GM18499 (cell line): ENCODE measurements at regions not wholly inside any gene's neighbourhood (a gene's known extent, or its start where the extent isn't known, plus 50 kb on each side); places are given as distances from the start of the nearest gene placed in this dataset.

Experiments used
- ATAC-seq: cut with Tn5 transposase; IDR thresholded peaks from one replicate; pipeline ENCODE4 v1.9.1; 2021; ENCODE audit warnings: moderate number of reproducible peaks; ENCODE audit not compliant: insufficient read depth, unreplicated experiment

DNA sequence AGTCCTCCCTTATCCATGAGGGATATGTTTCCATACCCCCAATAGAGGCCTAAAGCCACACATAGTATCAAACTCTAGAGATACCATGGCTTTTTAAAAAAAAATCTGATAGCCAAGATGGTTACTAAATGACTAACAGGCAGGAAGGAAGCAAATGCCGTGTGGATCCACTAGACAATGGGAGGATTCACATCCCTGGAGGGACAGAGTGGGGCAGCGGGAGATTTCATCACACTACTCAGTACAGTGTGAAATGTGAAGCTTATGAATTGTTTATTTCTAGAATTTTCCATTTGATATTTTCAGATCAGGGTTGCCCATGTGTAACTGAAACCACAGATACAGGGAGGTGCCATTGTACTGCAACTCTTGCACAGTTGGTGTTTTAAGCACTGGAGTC is 826.6 kb downstream of the SQOR start:
- ATAC-seq = no peak

DNA sequence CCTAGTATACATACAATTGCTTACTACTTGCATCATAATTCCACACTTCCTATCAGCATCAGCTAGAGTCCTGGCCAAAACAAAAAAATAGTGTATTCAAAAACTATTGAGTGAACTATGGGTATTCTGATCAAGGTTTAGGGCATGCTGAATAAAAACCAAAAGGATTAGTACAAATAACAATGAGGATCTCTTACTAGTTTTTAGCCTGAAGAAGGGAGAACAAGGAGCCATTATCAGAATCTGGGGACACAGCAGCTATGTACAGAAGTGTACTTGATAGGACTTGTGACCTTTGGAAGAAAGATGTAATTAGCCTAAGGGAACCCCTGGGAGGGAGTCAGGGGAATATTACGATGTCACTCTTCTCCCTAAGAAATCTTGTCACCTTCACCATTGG is 832.2 kb downstream of the SQOR start:
- ATAC-seq = no peak

DNA sequence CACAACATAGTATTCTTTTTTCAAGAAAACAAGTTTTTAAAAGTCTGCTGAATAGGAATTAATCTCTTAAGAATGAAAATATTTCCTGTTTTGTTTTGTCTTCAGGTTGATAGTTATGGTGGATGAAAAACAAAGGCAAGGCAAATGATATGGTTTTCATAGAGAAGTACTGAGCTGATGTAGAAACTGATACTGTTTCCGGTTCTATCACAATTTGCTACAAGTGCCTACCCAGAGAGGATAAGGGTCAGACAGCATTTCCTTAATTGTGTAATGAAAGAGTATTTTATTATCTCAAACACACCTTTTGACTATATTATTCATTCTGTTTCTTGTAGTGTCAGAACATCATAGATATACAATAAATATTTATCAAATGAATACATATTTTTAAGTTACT is 836.3 kb downstream of the SQOR start:
- no peak for ATAC-seq

DNA sequence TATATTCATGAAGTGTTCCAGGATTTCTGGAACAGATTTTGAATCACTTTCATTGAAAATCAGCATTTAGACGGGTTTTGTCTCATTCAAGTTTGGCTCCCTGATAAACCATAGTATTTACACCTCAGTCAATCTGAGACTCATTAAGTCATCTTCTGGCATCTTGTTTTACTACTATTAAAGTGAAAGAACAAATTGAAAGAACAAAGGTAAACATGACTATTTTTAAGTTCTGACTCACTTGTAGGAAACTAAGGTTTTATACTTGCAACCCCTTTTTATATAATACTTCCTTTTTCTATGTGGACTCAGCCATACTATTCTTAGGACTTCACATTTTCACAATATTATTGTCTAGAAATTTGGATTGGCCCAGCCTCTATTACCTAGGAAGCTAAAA is 854.4 kb downstream of the SQOR start:
- ATAC-seq = no peak

DNA sequence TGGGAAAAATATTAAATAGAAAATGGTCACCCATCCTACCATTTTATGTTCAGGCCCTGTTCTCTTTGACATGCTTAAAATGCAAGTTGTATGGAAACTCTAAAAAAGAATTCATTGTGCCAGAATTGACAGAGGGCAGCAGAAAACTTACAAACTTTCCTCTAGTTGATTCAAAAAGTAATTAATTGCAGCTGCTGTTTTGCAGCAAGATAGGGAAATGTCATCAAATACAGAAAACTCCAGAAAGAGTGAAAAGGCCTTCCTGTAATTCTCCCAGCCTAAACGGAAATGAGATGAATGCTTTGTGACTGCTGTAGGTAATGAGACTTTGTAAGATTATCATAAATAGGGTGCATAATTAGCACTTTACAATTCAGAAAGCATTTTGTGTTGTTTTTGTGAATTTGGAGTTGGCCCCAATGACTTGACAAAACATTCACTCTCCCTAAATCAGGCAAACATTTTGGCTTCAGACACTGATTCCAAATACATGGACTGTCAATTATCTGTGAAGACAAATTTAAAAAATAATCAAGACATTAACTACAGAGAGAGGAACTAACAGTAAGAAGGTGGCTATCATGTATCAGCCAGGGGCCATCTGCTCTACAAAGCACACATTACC is 861.8 kb downstream of the SQOR start:
- ATAC-seq = no peak

DNA sequence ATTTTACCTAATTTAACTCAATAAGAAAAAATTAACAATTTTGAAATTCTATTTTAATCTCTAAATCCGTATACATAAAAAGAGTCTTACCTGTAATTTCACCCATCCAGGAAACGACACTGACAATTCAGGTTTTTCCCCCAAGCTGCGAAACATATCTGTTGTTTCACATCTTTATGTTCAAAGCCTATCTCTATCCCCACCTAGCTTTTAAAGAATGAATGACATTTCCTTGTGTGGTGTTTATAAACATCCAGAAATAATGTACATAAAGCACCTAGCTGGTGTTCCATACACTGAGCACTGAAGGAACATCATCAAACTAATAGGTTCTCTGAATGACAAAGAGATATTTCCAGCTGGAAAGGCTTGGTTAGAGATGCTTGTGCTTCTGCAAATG is 867.8 kb downstream of the SQOR start:
- no peak for ATAC-seq

DNA sequence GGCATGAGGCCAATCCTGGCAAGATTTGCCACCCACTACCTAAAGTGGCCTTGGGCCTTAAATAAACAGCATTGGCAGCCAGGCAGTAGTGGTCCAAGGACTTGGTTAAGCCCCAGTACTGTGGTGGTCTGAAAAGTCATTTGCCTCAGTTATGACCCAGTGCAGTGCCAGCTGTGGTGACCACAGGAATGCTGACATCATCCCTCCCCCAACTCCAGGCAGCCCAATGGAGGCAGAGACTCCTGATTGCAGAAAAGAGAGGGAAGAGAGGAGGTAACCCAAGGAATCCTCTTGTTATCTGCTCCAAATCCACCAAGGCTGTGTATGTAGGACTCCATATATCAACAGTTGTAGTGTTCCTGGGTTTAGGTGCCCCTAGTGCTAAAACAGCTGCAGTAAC is 883.6 kb downstream of the SQOR start:
- no peak for ATAC-seq

DNA sequence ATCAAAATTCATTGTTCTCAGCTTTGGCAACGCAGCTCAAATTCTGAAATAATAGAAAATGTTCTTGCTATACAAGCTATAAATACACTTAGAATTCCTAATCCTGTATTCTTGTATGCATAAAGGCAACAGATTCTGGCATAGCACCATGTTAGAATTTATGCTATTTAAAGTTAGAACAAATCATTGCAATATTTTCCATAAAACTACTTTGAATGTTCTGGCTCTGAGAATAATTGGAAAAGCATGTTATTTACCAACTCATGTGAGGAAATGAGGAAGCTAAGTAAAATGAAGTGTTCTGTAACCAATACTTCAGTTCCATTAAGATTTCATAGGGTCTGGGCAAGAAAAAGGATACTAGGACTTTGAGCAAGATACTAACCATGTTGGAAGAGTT is 888.9 kb downstream of the SQOR start:
- no peak for ATAC-seq

DNA sequence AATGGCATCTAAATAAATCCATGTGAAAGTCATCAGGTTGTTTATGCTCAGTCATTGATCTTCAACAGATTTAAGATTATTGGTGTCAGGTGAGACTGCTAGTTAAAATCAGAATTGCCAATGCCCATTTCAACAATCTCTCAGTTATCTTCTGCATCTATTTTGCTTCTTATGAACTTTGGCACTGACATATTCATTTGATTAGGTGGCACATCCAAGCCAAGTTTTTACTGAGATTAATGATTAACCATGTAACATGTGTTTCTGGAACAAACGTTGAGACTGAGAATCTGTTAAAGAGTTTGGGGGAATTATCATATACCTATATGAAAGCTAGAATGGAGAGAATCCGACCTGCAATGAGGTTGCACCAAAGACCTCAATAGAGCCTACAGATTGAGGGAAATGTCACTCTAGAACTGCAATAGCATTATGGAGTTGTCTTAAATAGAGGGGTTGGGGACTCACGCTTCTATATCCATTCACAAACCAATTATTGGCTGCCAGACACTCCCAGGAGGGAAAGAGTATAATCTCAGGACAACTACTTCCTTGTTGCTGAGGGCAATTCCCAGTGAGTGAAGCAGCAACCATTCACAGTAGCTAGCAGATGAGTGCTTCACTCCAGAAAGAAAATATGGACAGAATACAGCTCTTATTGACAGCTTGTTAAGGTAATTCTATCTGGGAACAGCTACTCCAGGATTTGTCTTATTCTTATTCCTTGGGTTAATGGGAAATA is 891.3 kb downstream of the SQOR start:
- no peak for ATAC-seq

DNA sequence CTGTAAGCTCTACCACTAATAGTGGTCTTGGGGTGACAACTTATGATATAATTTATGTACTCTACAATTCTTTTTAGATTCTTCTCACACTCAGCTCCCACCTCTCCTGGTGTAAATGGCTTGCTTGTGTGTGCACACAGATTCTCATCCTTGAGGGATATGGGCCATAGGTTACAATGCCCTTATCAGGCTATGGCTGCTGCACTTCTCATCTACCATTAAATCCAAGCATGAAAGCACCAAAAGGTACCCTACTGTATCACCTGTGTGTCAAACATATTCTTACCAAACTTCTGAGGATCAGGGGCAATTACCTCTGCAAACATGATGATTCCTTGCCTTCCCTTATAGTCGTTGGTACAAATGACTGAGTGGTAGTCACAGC is 891.9 kb downstream of the SQOR start:
- no peak for ATAC-seq

DNA sequence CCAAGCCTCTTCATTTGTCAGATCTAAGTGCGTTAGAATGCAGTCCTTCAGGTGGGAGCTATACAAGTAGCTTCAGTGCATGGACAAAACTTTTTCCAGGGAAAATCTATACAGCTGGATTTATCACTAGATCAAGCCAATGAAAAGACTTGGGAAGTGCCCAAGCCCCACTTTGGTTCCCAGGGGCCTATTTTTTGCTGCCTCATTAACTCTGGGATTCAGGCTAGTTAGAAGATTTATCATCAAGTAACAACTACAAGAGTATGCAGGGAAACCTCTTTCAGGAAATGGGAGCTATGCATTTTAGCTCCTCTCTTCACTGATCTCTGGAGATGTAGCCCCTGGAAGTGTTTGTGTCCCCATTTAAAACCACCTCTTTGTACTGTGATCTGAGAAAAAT is 908.8 kb downstream of the SQOR start:
- no peak for ATAC-seq

DNA sequence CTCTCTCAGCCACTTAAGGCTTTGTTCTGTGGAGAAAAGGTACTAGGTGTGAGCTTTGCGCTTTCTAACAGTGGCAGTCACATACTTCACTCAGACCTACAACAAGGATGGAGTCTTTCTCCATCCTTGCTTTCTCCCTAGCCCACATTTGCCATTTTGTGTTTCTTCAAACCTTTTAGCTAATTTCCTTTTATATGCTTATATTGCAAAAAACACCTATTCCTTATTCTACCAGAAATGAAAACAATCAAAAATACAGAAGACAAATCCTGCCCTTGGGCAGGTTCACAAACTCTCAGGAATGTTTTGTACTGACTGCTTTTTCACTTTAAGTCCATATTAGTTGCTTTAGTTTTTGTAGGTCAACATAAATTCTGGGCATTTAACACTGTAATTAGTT is 914.2 kb downstream of the SQOR start:
- ATAC-seq = no peak

DNA sequence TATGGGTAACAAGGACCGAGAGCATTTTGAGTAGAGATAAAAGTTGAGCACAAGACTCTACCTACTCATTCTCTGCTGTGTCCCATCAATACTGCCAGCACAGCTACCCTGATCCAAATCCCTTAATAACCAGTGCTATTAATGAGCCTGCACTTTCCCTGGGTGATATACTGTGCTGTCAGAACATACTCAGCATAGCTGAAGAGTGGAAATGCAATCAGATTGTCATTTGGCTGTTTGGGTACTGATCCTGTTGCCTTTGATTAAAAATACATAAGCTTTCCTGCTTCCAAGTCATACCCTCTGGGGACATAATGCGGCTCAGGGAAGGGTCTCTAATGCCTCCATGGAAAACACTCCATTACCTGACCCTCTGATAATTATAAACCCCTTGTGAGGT is 917.5 kb downstream of the SQOR start:
- no peak for ATAC-seq

DNA sequence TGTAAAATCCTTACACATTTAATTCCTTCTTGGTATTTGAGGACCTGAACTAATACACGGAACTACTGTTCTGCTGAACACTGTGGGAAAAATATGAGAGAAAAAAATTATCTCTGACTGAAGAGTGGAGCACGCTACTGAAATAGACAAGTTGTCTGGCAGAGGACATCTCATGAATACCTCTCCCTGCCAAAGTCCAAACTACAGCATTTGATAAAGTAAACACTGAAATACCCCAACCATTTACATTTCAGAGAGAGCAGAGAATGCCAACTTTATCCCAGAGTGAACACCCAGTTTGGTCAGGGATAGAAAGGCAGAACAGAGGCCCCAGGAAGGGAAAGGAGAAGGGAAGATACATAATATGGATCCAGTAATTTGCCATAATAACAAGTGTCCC is 920.7 kb downstream of the SQOR start:
- ATAC-seq = no peak

DNA sequence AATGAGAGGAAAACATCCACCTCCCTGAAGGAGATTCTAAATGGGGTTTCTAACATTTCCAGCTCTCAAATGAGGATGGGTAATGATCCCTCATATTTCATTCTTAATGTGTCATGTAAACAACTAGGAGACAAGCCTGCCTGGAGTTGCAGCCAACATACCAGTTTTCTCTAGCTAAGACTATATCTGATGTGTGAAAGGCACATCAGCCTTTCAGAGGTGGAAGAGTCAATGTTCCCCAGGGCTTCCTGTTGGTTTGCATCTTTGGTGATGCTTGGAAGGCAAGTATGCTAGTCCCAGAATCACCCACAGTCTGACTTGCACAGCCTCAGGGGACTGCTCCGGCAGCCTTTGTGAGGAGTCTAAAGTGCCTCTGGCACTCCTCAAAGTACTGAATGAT is 921.2 kb downstream of the SQOR start:
- no peak for ATAC-seq

DNA sequence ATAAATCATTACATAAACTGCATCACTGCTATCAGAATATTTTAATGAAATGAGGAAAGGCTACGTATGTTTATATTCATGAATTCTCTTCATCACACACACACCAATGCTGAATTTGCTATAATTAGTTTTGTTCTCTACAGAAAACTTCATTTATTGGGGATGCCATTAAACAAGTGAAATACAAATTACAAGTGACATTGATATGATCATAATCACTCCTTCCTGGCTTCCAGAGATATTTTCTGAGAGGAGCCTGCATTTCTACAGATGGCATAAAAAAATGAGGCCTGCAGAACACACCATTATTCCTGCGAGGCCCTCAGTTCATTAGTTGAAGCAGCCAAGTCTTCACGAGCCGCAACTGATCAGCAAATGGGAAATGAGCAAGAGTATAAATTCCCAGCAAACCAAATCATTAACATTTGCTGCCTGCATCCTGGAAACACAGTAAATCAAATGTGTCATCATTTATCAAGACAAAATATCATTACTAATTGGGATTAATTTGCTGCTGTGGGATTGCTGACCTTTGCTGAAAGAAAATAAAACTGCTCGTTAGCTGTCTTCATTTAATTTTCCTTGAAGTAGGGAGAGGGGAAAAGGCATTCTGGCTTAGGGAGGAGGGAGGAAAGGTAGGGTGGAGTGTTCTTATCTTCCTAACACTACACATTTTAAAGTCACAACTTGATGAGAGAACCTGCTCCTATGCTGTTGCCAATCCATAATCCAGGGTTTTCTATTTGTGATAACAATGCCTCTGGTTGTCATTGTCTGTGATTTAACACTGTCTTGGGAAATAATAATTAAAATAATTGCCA is 921.9 kb downstream of the SQOR start:
- ATAC-seq = no peak

DNA sequence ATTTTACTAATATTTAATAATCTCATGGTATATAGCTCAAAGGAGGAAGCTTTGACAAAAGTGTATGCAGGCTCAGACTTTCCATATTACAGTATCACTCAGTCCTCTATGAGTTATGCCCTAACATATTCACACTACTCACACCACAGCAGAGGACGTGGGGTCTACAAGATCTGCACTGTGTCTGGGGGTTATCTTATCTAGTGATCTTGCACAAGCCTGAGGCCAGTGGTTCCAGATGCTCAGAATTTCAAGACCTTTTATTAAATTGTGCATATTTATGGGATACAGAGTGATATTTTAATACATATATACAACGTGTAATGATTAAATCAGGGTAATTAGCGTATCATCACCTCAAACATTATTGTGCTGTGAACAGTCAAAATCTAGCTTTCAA is 933.1 kb downstream of the SQOR start:
- ATAC-seq = no peak

DNA sequence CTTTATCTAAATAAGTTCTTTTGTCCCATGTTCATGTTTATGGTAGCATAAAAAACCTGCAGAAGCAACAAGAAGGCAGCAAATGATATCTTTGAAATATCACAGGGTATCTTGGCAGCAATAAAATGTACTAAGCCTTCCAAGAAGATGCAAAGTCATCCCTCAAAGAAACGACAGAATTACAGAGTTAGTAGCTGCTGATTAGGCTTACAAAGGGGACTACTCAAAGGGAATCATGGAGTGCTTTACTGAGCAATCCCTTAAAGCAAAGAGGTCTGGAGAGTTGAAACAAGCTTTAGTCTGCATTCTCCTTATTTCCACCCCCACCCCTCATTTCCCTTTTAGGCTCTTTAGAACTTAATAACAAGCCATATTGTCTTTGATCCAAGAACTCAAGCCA is 935.0 kb downstream of the SQOR start:
- no peak for ATAC-seq

DNA sequence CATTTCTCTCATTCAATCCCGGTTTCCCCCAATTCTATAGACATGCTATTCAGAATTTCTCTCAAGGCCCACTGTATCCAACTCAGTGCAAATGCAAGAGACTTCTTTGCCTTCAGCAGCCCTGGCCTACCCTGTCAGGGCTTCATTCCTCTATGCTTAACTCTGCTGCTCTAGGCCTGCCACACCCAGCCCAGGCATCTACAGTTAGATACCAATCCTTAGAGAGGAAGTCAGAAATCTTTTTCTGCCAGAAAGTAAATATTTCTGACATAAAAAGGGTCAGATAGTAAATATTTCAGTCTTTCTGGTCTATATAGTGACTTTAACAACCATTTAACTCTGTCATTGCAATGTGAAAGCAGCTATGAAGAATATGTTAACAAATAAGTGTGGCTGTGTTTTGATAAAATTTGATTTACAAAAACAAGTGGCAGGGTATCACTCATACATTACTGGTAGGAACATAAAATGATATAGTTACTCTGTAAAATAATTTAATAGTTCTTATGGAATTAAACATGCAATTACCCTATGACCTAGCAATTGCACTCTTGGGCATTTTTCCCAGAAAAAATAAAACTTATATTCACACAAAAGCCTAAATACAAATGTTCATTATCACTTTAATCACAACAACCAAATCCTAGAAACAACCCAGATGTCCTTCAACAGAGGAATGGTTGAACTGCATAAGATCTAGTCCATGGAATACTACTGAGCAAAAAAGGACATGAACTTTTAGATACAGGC is 942.0 kb downstream of the SQOR start:
- ATAC-seq = no peak

DNA sequence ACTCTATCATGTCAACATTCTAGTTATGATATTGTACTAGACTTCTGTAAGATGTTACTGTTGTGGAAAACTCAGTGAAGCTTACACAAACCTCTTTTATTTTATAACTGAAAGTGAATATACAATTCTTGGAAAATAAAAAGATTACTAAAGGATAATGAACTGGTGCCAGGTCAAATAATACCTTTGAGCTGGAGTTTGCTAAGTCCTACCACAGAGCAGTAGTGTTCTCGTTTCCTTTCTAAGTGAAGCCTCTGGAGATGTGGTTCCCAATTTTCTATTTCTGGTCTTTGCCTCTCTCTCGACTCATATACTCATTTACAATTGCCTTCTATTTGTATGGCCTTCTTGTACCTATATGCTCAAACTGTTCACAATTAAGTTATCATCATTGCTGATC is 942.9 kb downstream of the SQOR start:
- no peak for ATAC-seq

DNA sequence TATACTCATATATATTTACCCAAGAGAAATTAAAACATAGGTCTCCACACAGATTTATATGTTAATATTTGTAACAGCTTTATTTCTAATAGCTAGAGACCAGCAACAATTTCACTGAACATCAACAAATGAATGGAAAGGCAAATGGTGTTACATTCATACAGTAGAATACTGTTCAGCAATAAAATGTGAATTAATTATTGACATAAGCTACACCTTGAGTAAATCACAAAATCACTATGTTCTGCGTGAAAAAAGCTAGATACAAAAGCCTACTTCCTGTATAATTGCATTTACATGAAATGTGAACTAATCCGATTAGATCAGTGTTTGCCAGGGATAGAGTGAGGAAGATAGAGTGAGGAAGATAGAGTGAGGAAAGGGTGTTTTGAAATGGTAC is 945.7 kb downstream of the SQOR start:
- no peak for ATAC-seq
